AG09319 (cell line): ENCODE measurements at regions not wholly inside any gene's neighbourhood (a gene's known extent, or its start where the extent isn't known, plus 50 kb on each side); places are given as distances from the start of the nearest gene placed in this dataset.
"Not testable (repeated sequence)": the region's sequence is repeated elsewhere in the genome, so short reads cannot be mapped to it uniquely, and the experiment has no call there.

Experiments
- DNase-seq: peaks from one replicate; pipeline ENCODE4 v3.0.0-alpha.2; 2010; ENCODE audit warnings: low read depth; ENCODE audit errors: extremely low read depth
- CTCF ChIP-seq: IDR thresholded peaks from 2 replicates; pipeline ENCODE4 v1.5.1; 2011; ENCODE audit warnings: low read depth, mild to moderate bottlenecking, inconsistent platforms, low read length, moderate library complexity

GRCh38 chr13:71217827-71218226 lies 649.2 kb downstream of the DACH1 start:
- DNase-seq: no peak
- no peak for TF ChIP-seq CTCF

- DNase-seq: no peak
- TF ChIP-seq CTCF: no peak
Measured at GRCh38 chr13:71214821-71215220, 652.2 kb downstream of the DACH1 start.

- TF ChIP-seq CTCF: no peak
- DNase-seq: no peak
Measured at GRCh38 chr13:71214357-71214756, 652.6 kb downstream of the DACH1 start.

GRCh38 chr13:71213252-71213821 lies 653.7 kb downstream of the DACH1 start:
- no peak for DNase-seq
- TF ChIP-seq CTCF: no peak

- no peak for DNase-seq
- no peak for TF ChIP-seq CTCF
Measured at GRCh38 chr13:71210861-71211260, 656.1 kb downstream of the DACH1 start.

- DNase-seq: no peak
- TF ChIP-seq CTCF: no peak
Measured at GRCh38 chr13:71209217-71209616, 657.8 kb downstream of the DACH1 start.

- DNase-seq: not testable (repeated sequence)
Measured at GRCh38 chr13:71184583-71184982, 682.4 kb downstream of the DACH1 start.

- DNase-seq: not testable (repeated sequence)
Measured at GRCh38 chr13:71183352-71183751, 683.7 kb downstream of the DACH1 start.
